HG02642 (cell line): ENCODE measurements at regions not wholly inside any gene's neighbourhood (a gene's known extent, or its start where the extent isn't known, plus 50 kb on each side); places are given as distances from the start of the nearest gene placed in this dataset.
"Not testable (repeated sequence)": the region's sequence is repeated elsewhere in the genome, so short reads cannot be mapped to it uniquely, and the experiment has no call there.

ENCODE experiments used
- ATAC-seq: cut with Tn5 transposase; IDR thresholded peaks from one replicate; pipeline ENCODE4 v1.9.1; 2021; ENCODE audit warnings: mild to moderate bottlenecking; ENCODE audit not compliant: unreplicated experiment, poor library complexity

GRCh38 chr9:83140061-83140460 lies 77.1 kb upstream of the RASEF start:
- no peak for ATAC-seq

DNA sequence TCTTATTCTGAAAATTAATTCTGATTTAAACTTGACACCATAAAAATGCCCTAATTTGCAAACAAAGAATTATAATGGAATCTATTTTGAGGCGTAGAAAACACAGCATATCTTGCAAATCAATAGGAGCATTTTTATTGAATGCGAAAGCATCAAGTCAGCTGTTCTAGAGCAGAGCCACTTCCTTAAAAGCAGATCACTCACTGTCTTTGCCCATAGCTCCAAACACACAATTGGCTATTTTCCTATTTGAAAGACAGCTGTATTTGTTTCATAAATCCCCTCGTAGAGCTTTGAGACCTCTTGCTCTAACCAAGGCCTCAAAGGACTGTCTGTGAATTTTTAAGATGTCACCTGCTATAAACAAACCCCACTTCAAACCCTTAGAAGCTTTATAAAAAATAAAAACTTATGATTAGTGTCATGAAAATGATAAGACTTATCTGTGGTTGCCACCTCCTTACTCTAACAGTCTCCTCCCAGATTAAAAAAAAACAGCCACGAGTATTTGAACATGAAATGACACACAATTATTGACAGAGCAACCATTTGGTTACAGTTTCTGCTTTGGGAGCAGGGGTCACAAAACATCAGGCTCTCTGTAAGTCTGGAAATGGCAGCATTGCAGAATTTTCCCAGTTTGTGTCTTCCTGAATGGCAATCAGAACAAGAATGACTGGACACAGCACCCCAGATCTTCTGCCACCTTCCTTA lies 75.6 kb upstream of the RASEF start:
- no peak for ATAC-seq

GRCh38 chr9:83133316-83133715 lies 70.4 kb upstream of the RASEF start:
- ATAC-seq: no peak

GRCh38 chr9:83132768-83133167 lies 69.8 kb upstream of the RASEF start:
- ATAC-seq: no peak

DNA sequence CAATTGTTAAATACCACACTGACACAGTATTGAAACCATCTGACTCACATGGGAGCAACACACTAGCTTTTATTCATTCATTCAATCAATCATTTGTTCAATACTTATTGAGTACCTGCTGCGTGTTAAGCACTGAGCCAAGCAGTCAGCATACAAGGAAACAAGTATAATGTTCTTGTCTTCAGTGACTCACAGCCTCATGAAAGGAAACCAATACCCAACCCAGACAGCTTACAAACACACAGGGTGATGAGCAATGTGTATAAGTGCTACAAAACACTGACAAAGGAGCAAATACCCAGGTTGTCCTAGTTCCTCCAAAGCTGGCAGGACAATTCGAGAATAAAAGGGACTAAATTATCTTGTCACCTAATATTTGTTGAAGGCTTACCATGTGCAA lies 67.6 kb upstream of the RASEF start:
- ATAC-seq: no peak

- no peak for ATAC-seq
Observed at GRCh38 chr9:83125671-83126070, 62.7 kb upstream of the RASEF start.

GRCh38 chr9:83119873-83120272 lies 56.9 kb upstream of the RASEF start:
- no peak for ATAC-seq

GRCh38 chr9:83116026-83116425 lies 53.1 kb upstream of the RASEF start:
- no peak for ATAC-seq

- ATAC-seq: not testable (repeated sequence)
Observed at GRCh38 chr9:83113445-83113844, 50.5 kb upstream of the RASEF start.
